ENCODE measurements at regions not wholly inside any gene's neighbourhood (a gene's known extent, or its start where the extent isn't known, plus 50 kb on each side); places are given as distances from the start of the nearest gene placed in this dataset.

- TF ChIP-seq, protein P1, sequence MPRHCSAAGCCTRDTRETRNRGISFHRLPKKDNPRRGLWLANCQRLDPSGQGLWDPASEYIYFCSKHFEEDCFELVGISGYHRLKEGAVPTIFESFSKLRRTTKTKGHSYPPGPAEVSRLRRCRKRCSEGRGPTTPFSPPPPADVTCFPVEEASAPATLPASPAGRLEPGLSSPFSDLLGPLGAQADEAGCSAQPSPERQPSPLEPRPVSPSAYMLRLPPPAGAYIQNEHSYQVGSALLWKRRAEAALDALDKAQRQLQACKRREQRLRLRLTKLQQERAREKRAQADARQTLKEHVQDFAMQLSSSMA (CRISPR knock-in tag; IDR thresholded peaks at IDR 0.05) = no peak
- TF ChIP-seq ATM (IDR thresholded peaks at IDR 0.05; ENCODE audit: borderline replicate concordance) = no peak
- TF ChIP-seq CEBPG (CRISPR knock-in tag; IDR thresholded peaks at IDR 0.05) = no peak
- TF ChIP-seq TGIF2 (CRISPR knock-in tag; IDR thresholded peaks at IDR 0.05) = no peak
Observed at GRCh38 chr5:85556464-85556863, 1061.3 kb upstream of the COX7C start (continued).

DNA sequence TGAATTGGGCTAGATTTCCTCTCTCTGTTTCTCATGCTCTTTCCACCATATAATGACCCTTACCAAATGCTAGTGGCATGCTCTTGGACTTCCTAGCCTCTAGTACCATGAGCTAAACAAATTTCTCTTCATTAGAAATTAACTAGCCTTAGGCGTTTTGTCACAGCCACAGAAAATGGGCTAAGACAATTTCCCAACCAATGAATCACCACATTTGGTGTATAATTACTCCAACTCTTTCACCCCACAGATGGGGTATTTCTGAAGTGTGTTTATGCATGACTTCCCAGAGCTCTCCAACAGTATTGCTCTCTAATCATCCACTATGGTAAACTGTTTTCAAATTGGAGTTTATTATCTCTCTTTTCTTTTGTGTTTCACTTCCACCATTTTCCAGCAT lies 1041.1 kb upstream of the COX7C start:
- Histone ChIP-seq H3K4me2 (ENCODE audit: low read depth, low read length) (no peak overlapping the region), H4K20me1 (ENCODE audit: insufficient read depth, low read length) (no peaks in the 10 kb centered on the region), H2AFZ (ENCODE audit: low read length) (no peak overlapping the region), H3K4me3 (replicated peaks in 1 of 3; ENCODE audit: insufficient read depth in 1 of 3, low read depth in 2 of 3, low read length in 3 of 3) (no peak overlapping the region), H3K27me3 (ENCODE audit: control insufficient read depth in 1 of 2, insufficient read depth in 2 of 2, low read length in 2 of 2) (no peaks in the 10 kb centered on the region), H3K79me2 (ENCODE audit: insufficient read depth, low read length) (no peaks in the 10 kb centered on the region), H3K36me3 (replicated peaks in 1 of 2; ENCODE audit: control insufficient read depth in 1 of 2, insufficient read depth in 2 of 2, low read length in 2 of 2) (no peaks in the 10 kb centered on the region), H3K9me3 (ENCODE audit: low read length) (no peaks in the 10 kb centered on the region; the same call in 1 of the 2 replicates), H3K9ac (ENCODE audit: insufficient read depth, low read depth, low read length) (no peak overlapping the region), H3K4me1 (ENCODE audit: insufficient read depth, low read length) (no peaks in the 10 kb centered on the region), H3K27ac (ENCODE audit: extremely low read length, insufficient read depth, low read length) (no peak overlapping the region)
- intact Hi-C loops (cut with micrococcal nuclease; ENCODE audit: unreplicated experiment) (no loop called here), in situ Hi-C loops (cut with HindIII; ENCODE audit: extremely low pct_ligation_motif_present, low pct_unique_long_range_greater_than_20kb) (no loop called here)
- 0% methylated on average over 1 of the region's 1 CpG for WGBS (ENCODE audit: low lambda C conversion rate)
- ChIA-PET CTCF (ENCODE audit: low intra/inter-chr PET ratio, low total read pairs) (no interaction called here), POLR2A (no interaction called here)
- FAIRE-seq (no peak), ATAC-seq (no peak), DNase-seq (ENCODE audit: low spot score) (no peak)
- BruUV-seq (replicated peaks) = no TSS peak
- TF ChIP-seq FOXP1 (IDR thresholded peaks at IDR 0.05) (no peak), FOXP1 (CRISPR knock-in tag; IDR thresholded peaks at IDR 0.05) (no peak), CEBPZ (IDR thresholded peaks at IDR 0.05; ENCODE audit: low read length) (no peak), MTA3 (CRISPR knock-in tag; IDR thresholded peaks at IDR 0.05) (no peak), RAD51 (IDR thresholded peaks at IDR 0.05; ENCODE audit: borderline replicate concordance) (no peak), CHD2 (IDR thresholded peaks at IDR 0.05; ENCODE audit: low read depth, low read length) (no peak), CBX2 (IDR thresholded peaks at IDR 0.05; ENCODE audit: low read depth, low read length) (no peak), CBX2 (CRISPR knock-in tag; IDR thresholded peaks at IDR 0.05; ENCODE audit: low read depth) (no peak), NFKBIZ (CRISPR knock-in tag; IDR thresholded peaks at IDR 0.05) (no peak), ZNF605 (CRISPR knock-in tag; IDR thresholded peaks at IDR 0.05) (no peak), SNAI1 (CRISPR knock-in tag; IDR thresholded peaks at IDR 0.05; ENCODE audit: borderline replicate concordance) (no peak), SPEN (CRISPR knock-in tag; IDR thresholded peaks at IDR 0.05; ENCODE audit: low read depth) (no peak), ZSCAN20 (CRISPR knock-in tag; IDR thresholded peaks at IDR 0.05; ENCODE audit: borderline replicate concordance) (no peak), ZZZ3 (CRISPR knock-in tag; IDR thresholded peaks at IDR 0.05; ENCODE audit: borderline replicate concordance) (no peak), ZNF724P (CRISPR knock-in tag; IDR thresholded peaks at IDR 0.05; ENCODE audit: borderline replicate concordance) (no peak), TSC22D2 (CRISPR knock-in tag; IDR thresholded peaks at IDR 0.05; ENCODE audit: borderline replicate concordance) (no peak)
- TF ChIP-seq, protein P2, sequence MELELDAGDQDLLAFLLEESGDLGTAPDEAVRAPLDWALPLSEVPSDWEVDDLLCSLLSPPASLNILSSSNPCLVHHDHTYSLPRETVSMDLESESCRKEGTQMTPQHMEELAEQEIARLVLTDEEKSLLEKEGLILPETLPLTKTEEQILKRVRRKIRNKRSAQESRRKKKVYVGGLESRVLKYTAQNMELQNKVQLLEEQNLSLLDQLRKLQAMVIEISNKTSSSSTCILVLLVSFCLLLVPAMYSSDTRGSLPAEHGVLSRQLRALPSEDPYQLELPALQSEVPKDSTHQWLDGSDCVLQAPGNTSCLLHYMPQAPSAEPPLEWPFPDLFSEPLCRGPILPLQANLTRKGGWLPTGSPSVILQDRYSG (CRISPR knock-in tag; IDR thresholded peaks at IDR 0.05) = no peak
- TF ChIP-seq, protein P3, sequence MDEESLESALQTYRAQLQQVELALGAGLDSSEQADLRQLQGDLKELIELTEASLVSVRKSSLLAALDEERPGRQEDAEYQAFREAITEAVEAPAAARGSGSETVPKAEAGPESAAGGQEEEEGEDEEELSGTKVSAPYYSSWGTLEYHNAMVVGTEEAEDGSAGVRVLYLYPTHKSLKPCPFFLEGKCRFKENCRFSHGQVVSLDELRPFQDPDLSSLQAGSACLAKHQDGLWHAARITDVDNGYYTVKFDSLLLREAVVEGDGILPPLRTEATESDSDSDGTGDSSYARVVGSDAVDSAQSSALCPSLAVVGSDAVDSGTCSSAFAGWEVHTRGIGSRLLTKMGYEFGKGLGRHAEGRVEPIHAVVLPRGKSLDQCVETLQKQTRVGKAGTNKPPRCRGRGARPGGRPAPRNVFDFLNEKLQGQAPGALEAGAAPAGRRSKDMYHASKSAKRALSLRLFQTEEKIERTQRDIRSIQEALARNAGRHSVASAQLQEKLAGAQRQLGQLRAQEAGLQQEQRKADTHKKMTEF (CRISPR knock-in tag; IDR thresholded peaks at IDR 0.05) = no peak

Measured in HepG2 (cell line).